Body of pancreas (tissue), 4 donors: ENCODE measurements at regions not wholly inside any gene's neighbourhood (a gene's known extent, or its start where the extent isn't known, plus 50 kb on each side); places are given as distances from the start of the nearest gene placed in this dataset.

Experiments
- ATAC-seq: fragments of 150-250 bp; one replicate; pipeline ENCODE4 v1.9.1; 2016
- DNase-seq, 4 donors: peaks; one replicate each; pipeline ENCODE4 v3.0.0-alpha.2; 2019
- H3K27ac ChIP-seq, 4 donors: fragments of 200-600 bp; sonication (generic); 1 replicate in 3 of 4; 2 replicates in 1 of 4; pipeline versions ENCODE4 v1.5.1 to v1.6.1; 2016 to 2019; ENCODE audit warnings: mild to moderate bottlenecking in 1 of 4, mixed read lengths in 1 of 4, moderate library complexity in 1 of 4
- H3K27me3 ChIP-seq, 2 donors: fragments of 200-600 bp; sonication (generic); one replicate each; pipeline ENCODE4 v1.6.0; 2016; ENCODE audit warnings: mild to moderate bottlenecking in 1 of 2
- H3K36me3 ChIP-seq, 2 donors: fragments of 200-600 bp; sonication (generic); replicated peaks in 1 of 2; 2 replicates each; pipeline ENCODE4 v1.5.1; 2016; ENCODE audit warnings: low read depth in 2 of 2; ENCODE audit not compliant: insufficient read depth in 1 of 2
- H3K4me1 ChIP-seq: fragments of 200-600 bp; sonication (generic); one replicate; pipeline ENCODE4 v1.6.0; 2016
- H3K4me3 ChIP-seq, 2 donors: fragments of 200-600 bp; sonication (generic); 1 replicate in 1 of 2; 2 replicates in 1 of 2; pipeline ENCODE4 v1.5.1; 2016 to 2019
- H3K9me3 ChIP-seq, 3 donors: fragments of 200-600 bp; sonication (generic); 1 replicate in 2 of 3; 2 replicates in 1 of 3; pipeline ENCODE4 v1.5.1; 2016
- POLR2A ChIP-seq, 3 donors: fragments of 450-650 bp; IDR thresholded peaks; one replicate each; pipeline ENCODE4 v1.6.1; 2016; ENCODE audit warnings: antibody characterized with exemption in 3 of 3, mild to moderate bottlenecking in 2 of 3
- whole genome bisulfite sequencing, 2 donors: methylation state at CpG; one replicate each; pipeline ENCODE4 v1.1.5; 2017; 5-methylcytosine and 5-hydroxymethylcytosine counted together
- intact Hi-C: fragments of 100-400 bp; cut with DNase I; formaldehyde crosslinking; loops from one replicate; pipeline ENCODE4 v1.15.1; 2023
- TF ChIP-seq, protein P1 (sequence below), 7 experiments: fragments of 450-650 bp in 4 of 7; fragments of 200-600 bp in 3 of 7; sonication (generic) in 3 of 7; IDR thresholded peaks; one replicate each; pipeline ENCODE4 v1.5.1; 2016 to 2019; ENCODE audit warnings: antibody characterized with exemption in 7 of 7

DNA sequence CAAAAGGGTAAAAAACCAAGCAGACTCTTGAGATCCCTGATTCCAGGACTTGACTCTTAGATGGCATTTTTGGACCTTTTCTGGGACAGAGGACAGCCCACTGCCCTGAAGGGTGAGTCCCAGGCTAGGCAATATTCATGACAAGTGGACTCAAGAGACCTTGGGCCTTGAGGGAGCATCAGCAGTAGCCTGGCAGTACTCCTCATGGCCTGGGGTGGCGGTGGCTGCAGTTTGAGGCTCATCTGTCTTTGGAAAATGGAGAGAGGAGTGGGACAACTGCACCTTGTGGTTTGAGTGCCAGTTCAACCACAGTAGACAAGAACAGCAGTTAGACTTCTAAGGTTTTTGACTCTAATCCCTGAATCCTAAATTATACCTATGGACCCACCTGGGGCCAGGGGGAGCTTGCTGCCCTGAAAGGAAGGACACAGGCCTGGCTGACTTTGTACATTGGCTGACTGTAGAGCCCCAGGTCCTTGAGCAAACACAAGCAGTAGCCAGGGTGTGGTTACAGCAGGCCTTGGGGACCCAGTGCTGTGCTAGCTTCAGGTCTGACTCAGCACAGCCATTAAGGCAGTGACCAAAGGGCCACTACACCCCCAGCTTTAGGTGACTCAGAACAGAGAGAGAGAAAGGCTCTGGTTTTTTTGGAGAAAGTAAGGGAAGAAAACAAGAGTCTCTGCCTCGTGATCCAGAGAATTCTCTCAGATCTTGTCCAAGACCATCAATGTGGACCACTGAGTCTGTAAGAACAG, 1023.2 kb downstream of the KCNT2 start:
- ATAC-seq (no peak), DNase-seq (no peak)
- Histone ChIP-seq H3K4me3 (no peak overlapping the region), H3K27me3 (no peaks in the 10 kb centered on the region), H3K36me3 (no peaks in the 10 kb centered on the region), H3K27ac (no peak overlapping the region), H3K9me3 (no peaks in the 10 kb centered on the region), H3K4me1 (no peaks in the 10 kb centered on the region)
- intact Hi-C loops, result no loop called here
- 43 to 58% methylated on average over 1 to 2 of the region's 2 CpGs for WGBS, 2 donors
- TF ChIP-seq POLR2A (IDR thresholded peaks at IDR 0.05), result no peak
- TF ChIP-seq, protein P1, sequence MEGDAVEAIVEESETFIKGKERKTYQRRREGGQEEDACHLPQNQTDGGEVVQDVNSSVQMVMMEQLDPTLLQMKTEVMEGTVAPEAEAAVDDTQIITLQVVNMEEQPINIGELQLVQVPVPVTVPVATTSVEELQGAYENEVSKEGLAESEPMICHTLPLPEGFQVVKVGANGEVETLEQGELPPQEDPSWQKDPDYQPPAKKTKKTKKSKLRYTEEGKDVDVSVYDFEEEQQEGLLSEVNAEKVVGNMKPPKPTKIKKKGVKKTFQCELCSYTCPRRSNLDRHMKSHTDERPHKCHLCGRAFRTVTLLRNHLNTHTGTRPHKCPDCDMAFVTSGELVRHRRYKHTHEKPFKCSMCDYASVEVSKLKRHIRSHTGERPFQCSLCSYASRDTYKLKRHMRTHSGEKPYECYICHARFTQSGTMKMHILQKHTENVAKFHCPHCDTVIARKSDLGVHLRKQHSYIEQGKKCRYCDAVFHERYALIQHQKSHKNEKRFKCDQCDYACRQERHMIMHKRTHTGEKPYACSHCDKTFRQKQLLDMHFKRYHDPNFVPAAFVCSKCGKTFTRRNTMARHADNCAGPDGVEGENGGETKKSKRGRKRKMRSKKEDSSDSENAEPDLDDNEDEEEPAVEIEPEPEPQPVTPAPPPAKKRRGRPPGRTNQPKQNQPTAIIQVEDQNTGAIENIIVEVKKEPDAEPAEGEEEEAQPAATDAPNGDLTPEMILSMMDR (IDR thresholded peaks at IDR 0.05), result no peak

DNA sequence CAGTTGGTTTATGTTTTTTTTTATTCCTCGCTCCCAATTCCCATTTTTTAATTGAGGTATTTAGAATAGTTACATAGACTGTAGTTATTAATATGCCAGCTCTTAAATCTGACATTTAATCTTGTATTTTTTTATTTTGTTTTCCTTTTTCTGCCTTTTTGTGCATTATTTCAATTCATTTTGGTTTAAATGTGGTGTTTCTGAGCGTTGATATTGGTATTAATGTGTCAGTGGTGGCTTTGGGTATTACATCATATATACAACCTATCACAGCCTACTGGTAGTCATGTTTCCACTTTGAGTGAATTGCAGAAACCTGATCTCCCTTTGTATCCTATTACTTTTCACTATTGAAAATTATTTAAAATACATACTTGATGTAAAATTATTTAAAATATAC, 1027.3 kb downstream of the KCNT2 start:
- H3K4me1 ChIP-seq, result no peaks in the 10 kb centered on the region
- intact Hi-C loops, result no loop called here
- H3K27me3 ChIP-seq, result no peaks in the 10 kb centered on the region
- no peak overlapping the region for H3K27ac ChIP-seq
- no peak overlapping the region for H3K4me3 ChIP-seq
- ATAC-seq (no peak), DNase-seq (no peak)
- no peaks in the 10 kb centered on the region for H3K9me3 ChIP-seq
- TF ChIP-seq, protein P1 (IDR thresholded peaks at IDR 0.05), result peak in 1 of 7 experiments; percentile 22
- no peak for TF ChIP-seq POLR2A (IDR thresholded peaks at IDR 0.05)
- no peaks in the 10 kb centered on the region for H3K36me3 ChIP-seq
- 59 to 65% methylated on average over 2 of the region's 2 CpGs for WGBS, 2 donors

DNA sequence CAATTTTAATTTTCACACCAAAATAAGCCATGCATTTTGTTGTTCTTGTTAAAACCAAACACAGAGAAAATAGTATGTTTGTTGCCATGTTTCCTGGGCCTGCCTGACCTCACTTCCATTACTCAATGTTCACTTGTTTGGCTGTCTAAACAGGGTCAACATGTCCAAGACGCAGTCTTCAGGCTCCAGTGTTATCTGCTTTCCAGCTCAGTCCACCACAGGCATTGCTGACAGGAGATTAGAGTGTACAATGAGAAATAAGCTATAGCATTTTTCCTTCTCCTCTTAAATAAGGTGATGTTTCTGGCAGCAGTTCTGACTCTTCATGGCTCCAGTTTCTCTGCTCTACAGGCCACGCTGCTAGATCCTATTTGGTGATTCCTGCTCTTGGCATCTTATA, 1030.5 kb downstream of the KCNT2 start:
- DNase-seq, result no peak
- no peak for ATAC-seq
- Histone ChIP-seq H3K9me3 (no peaks in the 10 kb centered on the region), H3K27me3 (no peaks in the 10 kb centered on the region), H3K4me3 (no peak overlapping the region), H3K27ac (no peak overlapping the region), H3K36me3 (no peaks in the 10 kb centered on the region), H3K4me1 (no peaks in the 10 kb centered on the region)
- TF ChIP-seq POLR2A (IDR thresholded peaks at IDR 0.05), result no peak
- TF ChIP-seq, protein P1 (IDR thresholded peaks at IDR 0.05), result no peak
- intact Hi-C loops, result no loop called here
- WGBS, 2 donors, result 24 to 42% methylated on average over 2 of the region's 2 CpGs

DNA sequence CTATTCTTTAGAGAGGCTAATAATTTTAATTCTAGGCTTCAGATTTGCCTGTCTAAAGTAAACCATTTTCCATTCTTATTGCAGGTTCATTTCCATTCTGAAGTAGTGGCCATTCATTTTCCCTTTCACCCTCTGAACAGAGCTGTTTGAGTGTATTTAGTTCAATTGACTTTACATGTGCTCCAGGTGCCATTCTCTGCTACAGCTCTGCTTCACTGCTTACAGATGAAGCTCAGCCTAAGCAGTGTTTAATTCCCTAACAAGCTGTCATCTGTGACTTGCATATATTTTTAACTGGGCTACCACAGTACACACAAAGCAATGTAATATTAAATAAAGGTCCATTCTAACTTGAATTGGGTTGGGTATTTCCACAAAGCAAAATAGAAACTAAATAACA, 1031.6 kb downstream of the KCNT2 start:
- Histone ChIP-seq H3K36me3 (no peaks in the 10 kb centered on the region), H3K27ac (no peak overlapping the region), H3K27me3 (no peaks in the 10 kb centered on the region), H3K4me3 (no peak overlapping the region), H3K9me3 (no peaks in the 10 kb centered on the region), H3K4me1 (no peaks in the 10 kb centered on the region)
- ATAC-seq, result no peak
- DNase-seq, result no peak
- intact Hi-C loops, result no loop called here
- no peak for TF ChIP-seq POLR2A (IDR thresholded peaks at IDR 0.05)
- TF ChIP-seq, protein P1 (IDR thresholded peaks at IDR 0.05), result no peak

DNA sequence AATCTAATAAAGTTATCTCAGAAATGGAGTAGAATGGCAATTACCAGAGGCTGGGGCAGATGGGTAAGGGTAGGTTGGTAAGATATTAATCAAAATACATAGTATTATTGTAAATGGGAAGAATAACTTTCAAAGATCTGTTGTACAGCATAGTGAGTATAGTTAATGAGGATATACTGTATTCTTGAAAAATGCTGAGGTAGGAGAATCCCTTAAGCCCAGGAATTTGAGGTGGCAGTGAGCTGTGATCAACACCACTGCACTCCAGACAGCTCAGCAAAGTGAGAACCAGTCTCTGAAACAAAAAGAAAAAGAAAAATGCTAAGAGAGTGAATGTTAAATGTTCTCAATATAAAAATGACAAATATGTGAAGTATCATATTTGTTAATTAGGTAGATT, 1033.7 kb downstream of the KCNT2 start:
- Histone ChIP-seq H3K36me3 (no peaks in the 10 kb centered on the region), H3K27me3 (no peaks in the 10 kb centered on the region), H3K4me1 (no peaks in the 10 kb centered on the region), H3K4me3 (no peak overlapping the region), H3K27ac (no peak overlapping the region), H3K9me3 (no peaks in the 10 kb centered on the region)
- DNase-seq, result no peak
- no peak for TF ChIP-seq POLR2A (IDR thresholded peaks at IDR 0.05)
- TF ChIP-seq, protein P1 (IDR thresholded peaks at IDR 0.05), result no peak
- ATAC-seq, result no peak
- intact Hi-C loops, result no loop called here
